GM12878 (cell line): ENCODE measurements at regions not wholly inside any gene's neighbourhood (a gene's known extent, or its start where the extent isn't known, plus 50 kb on each side); places are given as distances from the start of the nearest gene placed in this dataset.

Experiments used
- MXI1 ChIP-seq: fragments of 150-350 bp; IDR thresholded peaks from 2 replicates; pipeline ENCODE4 v1.6.1; 2011; ENCODE audit warnings: low read depth, mild to moderate bottlenecking, inconsistent platforms, low read length, improper control_type of control experiment
- POLR2AphosphoS5 ChIP-seq: IDR thresholded peaks from 2 replicates; pipeline ENCODE4 v1.6.1; 2011; ENCODE audit warnings: mild to moderate bottlenecking, low read length, inconsistent platforms

DNA sequence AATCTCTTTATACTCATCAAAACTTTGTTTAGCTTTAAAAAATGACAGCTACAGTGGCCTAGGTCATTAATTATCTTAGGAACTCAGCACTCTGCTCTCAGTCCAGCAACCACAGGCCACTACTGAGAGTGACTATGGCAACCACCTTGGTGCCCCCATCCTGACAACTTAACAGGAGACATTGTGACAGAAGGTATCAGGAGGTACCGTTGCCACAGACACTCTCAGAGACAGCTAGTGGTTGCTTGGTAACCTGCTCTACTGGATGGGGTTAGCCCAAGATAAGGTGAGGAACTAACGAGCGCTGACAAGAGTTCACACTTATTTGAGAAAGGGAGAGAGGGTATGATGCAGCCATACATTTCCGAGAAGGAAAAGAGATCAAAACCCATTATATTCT is 76.1 kb upstream of the TFAP2D start:
- TF ChIP-seq MXI1 (no peak), POLR2AphosphoS5 (no peak)
